K562 (cell line): ENCODE measurements at regions not wholly inside any gene's neighbourhood (a gene's known extent, or its start where the extent isn't known, plus 50 kb on each side); places are given as distances from the start of the nearest gene placed in this dataset.

Experiments
- ARID2 ChIP-seq: fragments of 450-650 bp; IDR thresholded peaks from 2 replicates; pipeline ENCODE4 v1.6.1; 2017; ENCODE audit warnings: antibody characterized with exemption, mild to moderate bottlenecking
- ARNT ChIP-seq, 2 experiments: fragments of 450-650 bp; IDR thresholded peaks; 2 replicates each; pipeline ENCODE4 v1.6.1; 2016; ENCODE audit warnings: mild to moderate bottlenecking in 1 of 2
- CCNT2 ChIP-seq: IDR thresholded peaks from 2 replicates; pipeline ENCODE4 v1.6.1; 2011; ENCODE audit warnings: borderline replicate concordance, low read depth, mild to moderate bottlenecking, moderate library complexity, mixed read lengths, low read length; ENCODE audit not compliant: insufficient read length; ENCODE audit errors: extremely low read depth
- CREM ChIP-seq: IDR thresholded peaks from 2 replicates; pipeline ENCODE4 v1.6.1; 2014; ENCODE audit warnings: antibody characterized with exemption, low read depth
- CTCF ChIP-seq, 3 experiments: IDR thresholded peaks in 2 of 3; conservative IDR thresholded peaks in 1 of 3; 2 replicates each; pipeline ENCODE4 v1.5.1; 2011 to 2012; ENCODE audit warnings: low read length in 3 of 3, mild to moderate bottlenecking in 3 of 3, control low read depth in 2 of 3, improper control_type of control experiment in 1 of 3, inconsistent platforms in 1 of 3, low read depth in 1 of 3, mixed read lengths in 1 of 3, moderate library complexity in 1 of 3; ENCODE audit not compliant: insufficient read depth in 2 of 3
- EZH2 ChIP-seq: IDR thresholded peaks from 2 replicates; pipeline ENCODE4 v1.6.1; 2012; ENCODE audit warnings: low read depth, mild to moderate bottlenecking, inconsistent platforms, low read length, borderline replicate concordance
- MAZ ChIP-seq, 2 experiments: fragments of 450-650 bp in 1 of 2; sonication (generic) in 1 of 2; formaldehyde crosslinking; IDR thresholded peaks in 1 of 2; conservative IDR thresholded peaks in 1 of 2; 2 replicates each; pipeline versions ENCODE4 v1.4.0 to v1.5.0; 2020; ENCODE audit warnings: mild to moderate bottlenecking in 1 of 2, missing genetic modification reagents in 1 of 2
- PHF21A ChIP-seq: fragments of 450-650 bp; IDR thresholded peaks from 2 replicates; pipeline ENCODE4 v1.6.1; 2017; ENCODE audit warnings: low read depth, borderline replicate concordance
- SMARCC2 ChIP-seq: fragments of 450-650 bp; IDR thresholded peaks from 2 replicates; pipeline ENCODE4 v1.6.1; 2017; ENCODE audit warnings: antibody characterized with exemption, moderate library complexity, mild to moderate bottlenecking, low read depth
- USF1 ChIP-seq: sonication (generic); formaldehyde crosslinking; IDR thresholded peaks from 2 replicates; pipeline ENCODE4 v1.9.0; 2022; ENCODE audit warnings: mild to moderate bottlenecking, missing genetic modification reagents
- ZNF695 ChIP-seq: fragments of 450-650 bp; formaldehyde crosslinking; IDR thresholded peaks from 2 replicates; pipeline ENCODE4 v1.4.0; 2020; ENCODE audit warnings: mild to moderate bottlenecking, moderate library complexity

GRCh38 chr2:16211341-16211740, 271.0 kb downstream of the MYCN start:
- TF ChIP-seq CREM (no peak), SMARCC2 (no peak), EZH2 (no peak), MAZ (CRISPR knock-in tag; conservative IDR thresholded peaks at IDR 0.05 in 1 of 2, IDR thresholded peaks at IDR 0.05 in 1 of 2) (no peak), USF1 (CRISPR knock-in tag) (no peak), CTCF (IDR thresholded peaks at IDR 0.05 in 2 of 3, conservative IDR thresholded peaks at IDR 0.05 in 1 of 3; ENCODE audit: insufficient read depth in 2 of 3, low read depth in 1 of 3, low read length in 3 of 3) (no peak), PHF21A (no peak), CCNT2 (no peak), ZNF695 (no peak), ARID2 (no peak), ARNT (IDR thresholded peaks at IDR 0.05) (no peak)
